ENCODE measurements at regions not wholly inside any gene's neighbourhood (a gene's known extent, or its start where the extent isn't known, plus 50 kb on each side); places are given as distances from the start of the nearest gene placed in this dataset.

DNA sequence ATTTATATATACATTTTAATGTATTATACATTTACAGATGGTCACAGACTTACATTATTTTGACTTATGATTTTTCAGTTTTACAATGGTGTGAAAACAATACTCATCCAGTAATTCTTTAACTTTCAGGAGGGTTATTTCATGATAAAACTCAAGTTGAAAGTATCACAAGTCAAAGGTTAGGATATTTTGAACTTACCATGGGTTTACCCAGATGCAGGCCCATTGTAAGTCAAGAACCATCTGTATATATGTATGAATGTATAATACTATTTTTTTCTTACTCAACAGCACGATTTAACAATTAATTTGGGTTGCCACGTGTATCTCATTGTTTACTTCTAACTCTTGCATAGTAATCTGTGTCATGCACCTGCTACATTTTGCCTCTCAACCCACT lies 1002.0 kb downstream of the OTOL1 start:
- no peak overlapping the region for H3K9ac ChIP-seq
- H3K9me3 ChIP-seq (ENCODE audit: control insufficient read depth, low read length): no peaks in the 10 kb centered on the region
- H3K27me3 ChIP-seq (ENCODE audit: control insufficient read depth, insufficient read depth, low read length): no peaks in the 10 kb centered on the region
- no peak overlapping the region for H3K4me3 ChIP-seq (ENCODE audit: low read depth, low read length)
- no peaks in the 10 kb centered on the region for H3K36me3 ChIP-seq (ENCODE audit: control insufficient read depth, insufficient read depth, low read length)
- H3K4me2 ChIP-seq (ENCODE audit: low read length): no peak overlapping the region
- H3K79me2 ChIP-seq: no peaks in the 10 kb centered on the region
- no peak overlapping the region for H3K27ac ChIP-seq
- no peak overlapping the region for H2AFZ ChIP-seq
- TF ChIP-seq, protein P1, sequence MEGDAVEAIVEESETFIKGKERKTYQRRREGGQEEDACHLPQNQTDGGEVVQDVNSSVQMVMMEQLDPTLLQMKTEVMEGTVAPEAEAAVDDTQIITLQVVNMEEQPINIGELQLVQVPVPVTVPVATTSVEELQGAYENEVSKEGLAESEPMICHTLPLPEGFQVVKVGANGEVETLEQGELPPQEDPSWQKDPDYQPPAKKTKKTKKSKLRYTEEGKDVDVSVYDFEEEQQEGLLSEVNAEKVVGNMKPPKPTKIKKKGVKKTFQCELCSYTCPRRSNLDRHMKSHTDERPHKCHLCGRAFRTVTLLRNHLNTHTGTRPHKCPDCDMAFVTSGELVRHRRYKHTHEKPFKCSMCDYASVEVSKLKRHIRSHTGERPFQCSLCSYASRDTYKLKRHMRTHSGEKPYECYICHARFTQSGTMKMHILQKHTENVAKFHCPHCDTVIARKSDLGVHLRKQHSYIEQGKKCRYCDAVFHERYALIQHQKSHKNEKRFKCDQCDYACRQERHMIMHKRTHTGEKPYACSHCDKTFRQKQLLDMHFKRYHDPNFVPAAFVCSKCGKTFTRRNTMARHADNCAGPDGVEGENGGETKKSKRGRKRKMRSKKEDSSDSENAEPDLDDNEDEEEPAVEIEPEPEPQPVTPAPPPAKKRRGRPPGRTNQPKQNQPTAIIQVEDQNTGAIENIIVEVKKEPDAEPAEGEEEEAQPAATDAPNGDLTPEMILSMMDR (IDR thresholded peaks at IDR 0.05): no peak
- H3K4me1 ChIP-seq: no peaks in the 10 kb centered on the region

GRCh38 chr3:162507397-162507796 lies 1010.8 kb downstream of the OTOL1 start:
- H3K9me3 ChIP-seq (ENCODE audit: control insufficient read depth, low read length): no peaks in the 10 kb centered on the region
- H3K36me3 ChIP-seq (ENCODE audit: control insufficient read depth, insufficient read depth, low read length): no peaks in the 10 kb centered on the region
- no peaks in the 10 kb centered on the region for H3K27me3 ChIP-seq (ENCODE audit: control insufficient read depth, insufficient read depth, low read length)
- no peak overlapping the region for H3K4me3 ChIP-seq (ENCODE audit: low read depth, low read length)
- H3K27ac ChIP-seq: no peak overlapping the region
- no peak overlapping the region for H3K4me2 ChIP-seq (ENCODE audit: low read length)
- H3K79me2 ChIP-seq: no peaks in the 10 kb centered on the region
- TF ChIP-seq, protein P1 (IDR thresholded peaks at IDR 0.05): no peak
- H2AFZ ChIP-seq: no peak overlapping the region
- no peak overlapping the region for H3K9ac ChIP-seq
- no peaks in the 10 kb centered on the region for H3K4me1 ChIP-seq

- H3K36me3 ChIP-seq (ENCODE audit: control insufficient read depth, insufficient read depth, low read length): no peaks in the 10 kb centered on the region
- H3K9me3 ChIP-seq (ENCODE audit: control insufficient read depth, low read length): no peaks in the 10 kb centered on the region
- no peak overlapping the region for H3K4me3 ChIP-seq (ENCODE audit: low read depth, low read length)
- no peak overlapping the region for H3K4me2 ChIP-seq (ENCODE audit: low read length)
- no peak overlapping the region for H2AFZ ChIP-seq
- H3K4me1 ChIP-seq: no peaks in the 10 kb centered on the region
- no peaks in the 10 kb centered on the region for H3K27me3 ChIP-seq (ENCODE audit: control insufficient read depth, insufficient read depth, low read length)
- no peaks in the 10 kb centered on the region for H3K79me2 ChIP-seq
- TF ChIP-seq, protein P1 (IDR thresholded peaks at IDR 0.05): no peak
- no peak overlapping the region for H3K9ac ChIP-seq
- no peak overlapping the region for H3K27ac ChIP-seq
These were observed 1015.9 kb downstream of the OTOL1 start for GRCh38 chr3:162512488-162512887.

DNA sequence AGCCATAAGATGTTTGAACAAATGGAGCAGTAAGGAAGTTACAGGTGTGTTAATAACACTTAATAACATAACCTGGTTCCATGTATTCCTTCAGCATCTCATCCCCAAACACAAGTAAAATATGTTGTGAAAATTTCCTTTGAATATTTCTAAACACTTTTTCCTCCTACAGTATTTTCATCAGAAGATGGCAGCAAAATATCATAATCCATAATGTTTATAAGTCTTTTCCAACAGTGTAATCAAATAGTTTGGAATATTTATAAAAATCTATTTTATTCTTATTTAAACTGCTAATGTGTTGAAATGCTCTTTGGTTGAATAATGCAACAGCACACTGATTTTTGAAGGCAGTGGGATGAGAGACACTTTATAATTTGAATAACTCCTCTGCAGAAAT lies 1020.5 kb downstream of the OTOL1 start:
- Histone ChIP-seq H3K9me3 (ENCODE audit: control insufficient read depth, low read length) (no peaks in the 10 kb centered on the region), H3K4me3 (ENCODE audit: low read depth, low read length) (no peak overlapping the region), H3K27ac (no peak overlapping the region), H2AFZ (no peak overlapping the region), H3K4me2 (ENCODE audit: low read length) (no peak overlapping the region), H3K27me3 (ENCODE audit: control insufficient read depth, insufficient read depth, low read length) (no peaks in the 10 kb centered on the region), H3K9ac (no peak overlapping the region), H3K36me3 (ENCODE audit: control insufficient read depth, insufficient read depth, low read length) (no peaks in the 10 kb centered on the region), H3K79me2 (no peaks in the 10 kb centered on the region), H3K4me1 (no peaks in the 10 kb centered on the region)
- TF ChIP-seq, protein P1 (IDR thresholded peaks at IDR 0.05): no peak

- Histone ChIP-seq H3K9ac (no peak overlapping the region), H3K27me3 (ENCODE audit: control insufficient read depth, insufficient read depth, low read length) (no peaks in the 10 kb centered on the region), H3K4me2 (ENCODE audit: low read length) (no peak overlapping the region), H3K36me3 (ENCODE audit: control insufficient read depth, insufficient read depth, low read length) (no peaks in the 10 kb centered on the region), H2AFZ (no peak overlapping the region), H3K4me1 (no peaks in the 10 kb centered on the region), H3K27ac (no peak overlapping the region), H3K4me3 (ENCODE audit: low read depth, low read length) (no peak overlapping the region), H3K9me3 (ENCODE audit: control insufficient read depth, low read length) (no peaks in the 10 kb centered on the region), H3K79me2 (no peaks in the 10 kb centered on the region)
- TF ChIP-seq, protein P1 (IDR thresholded peaks at IDR 0.05): no peak
These were observed 1025.1 kb downstream of the OTOL1 start for GRCh38 chr3:162521669-162522068.

All from parathyroid adenoma (tissue), 2 donors.